NOMO-1 (cell line): ENCODE measurements at regions not wholly inside any gene's neighbourhood (a gene's known extent, or its start where the extent isn't known, plus 50 kb on each side); places are given as distances from the start of the nearest gene placed in this dataset.
"Not testable (repeated sequence)": the region's sequence is repeated elsewhere in the genome, so short reads cannot be mapped to it uniquely, and the experiment has no call there.

Experiments used
- DNase-seq, 2 experiments: peaks; one replicate each; lab custom pipeline; 2025; ENCODE audit not compliant: unreplicated experiment in 2 of 2; lab: John Stamatoyannopoulos, UW

GRCh38 chr3:74978684-74979083, 364.2 kb upstream of the CNTN3 start:
- DNase-seq: no peak

GRCh38 chr3:74985028-74985904, 370.8 kb upstream of the CNTN3 start:
- DNase-seq: not testable (repeated sequence)

GRCh38 chr3:74988095-74988494, 373.6 kb upstream of the CNTN3 start:
- no peak for DNase-seq

GRCh38 chr3:74992898-74993297, 378.4 kb upstream of the CNTN3 start:
- DNase-seq: no peak

- DNase-seq: no peak
Observed at GRCh38 chr3:75001330-75001729, 386.9 kb upstream of the CNTN3 start.

- DNase-seq: no peak
Observed at GRCh38 chr3:75012791-75013331, 398.4 kb upstream of the CNTN3 start.

GRCh38 chr3:75014008-75014407, 399.5 kb upstream of the CNTN3 start:
- no peak for DNase-seq

GRCh38 chr3:75015280-75015679, 400.8 kb upstream of the CNTN3 start:
- no peak for DNase-seq

- no peak for DNase-seq
Observed at GRCh38 chr3:75035146-75035545, 420.7 kb upstream of the CNTN3 start.

- no peak for DNase-seq
Observed at GRCh38 chr3:75042941-75043340, 428.5 kb upstream of the CNTN3 start.

- DNase-seq: no peak
Observed at GRCh38 chr3:75048650-75049049, 434.2 kb upstream of the CNTN3 start.

GRCh38 chr3:75049533-75049932, 435.1 kb upstream of the CNTN3 start:
- no peak for DNase-seq

GRCh38 chr3:75059120-75059519, 444.7 kb upstream of the CNTN3 start:
- no peak for DNase-seq

- no peak for DNase-seq
Observed at GRCh38 chr3:75061806-75062205, 447.3 kb upstream of the CNTN3 start.

GRCh38 chr3:75075158-75075557, 460.7 kb upstream of the CNTN3 start:
- no peak for DNase-seq

GRCh38 chr3:75076481-75076880, 462.0 kb upstream of the CNTN3 start:
- no peak for DNase-seq

- no peak for DNase-seq
Observed at GRCh38 chr3:75078290-75078689, 463.8 kb upstream of the CNTN3 start.

- DNase-seq: no peak
Observed at GRCh38 chr3:75082845-75083244, 468.4 kb upstream of the CNTN3 start.

GRCh38 chr3:75089841-75090240, 475.4 kb upstream of the CNTN3 start:
- DNase-seq: no peak

GRCh38 chr3:75101329-75102147, 487.1 kb upstream of the CNTN3 start:
- DNase-seq: no peak

- DNase-seq: no peak
Observed at GRCh38 chr3:75110741-75111140, 496.3 kb upstream of the CNTN3 start.

GRCh38 chr3:75115695-75116094, 501.2 kb upstream of the CNTN3 start:
- DNase-seq: no peak
